Right lobe of liver (tissue), 4 donors: ENCODE measurements at regions not wholly inside any gene's neighbourhood (a gene's known extent, or its start where the extent isn't known, plus 50 kb on each side); places are given as distances from the start of the nearest gene placed in this dataset.
"Not testable (repeated sequence)": the region's sequence is repeated elsewhere in the genome, so short reads cannot be mapped to it uniquely, and the experiment has no call there.

Experiments used
- CTCF ChIP-seq, 4 donors: fragments of 200-600 bp in 3 of 4; fragments of 450-650 bp in 1 of 4; IDR thresholded peaks; one replicate each; pipeline versions ENCODE4 v1.5.1 to v1.8.0; 2016 to 2022; ENCODE audit warnings: antibody characterized with exemption in 4 of 4, mild to moderate bottlenecking in 2 of 4
- POLR2A ChIP-seq: fragments of 450-650 bp; IDR thresholded peaks from one replicate; pipeline ENCODE4 v1.6.1; 2017; ENCODE audit warnings: antibody characterized with exemption, mild to moderate bottlenecking
- donor health status: DM: no; HTN: no; CAD: no.
- donor health status: DM: no; HTN: no; CAD: no.
- donor health status: DM: no; HTN: yes; CAD: no.

DNA sequence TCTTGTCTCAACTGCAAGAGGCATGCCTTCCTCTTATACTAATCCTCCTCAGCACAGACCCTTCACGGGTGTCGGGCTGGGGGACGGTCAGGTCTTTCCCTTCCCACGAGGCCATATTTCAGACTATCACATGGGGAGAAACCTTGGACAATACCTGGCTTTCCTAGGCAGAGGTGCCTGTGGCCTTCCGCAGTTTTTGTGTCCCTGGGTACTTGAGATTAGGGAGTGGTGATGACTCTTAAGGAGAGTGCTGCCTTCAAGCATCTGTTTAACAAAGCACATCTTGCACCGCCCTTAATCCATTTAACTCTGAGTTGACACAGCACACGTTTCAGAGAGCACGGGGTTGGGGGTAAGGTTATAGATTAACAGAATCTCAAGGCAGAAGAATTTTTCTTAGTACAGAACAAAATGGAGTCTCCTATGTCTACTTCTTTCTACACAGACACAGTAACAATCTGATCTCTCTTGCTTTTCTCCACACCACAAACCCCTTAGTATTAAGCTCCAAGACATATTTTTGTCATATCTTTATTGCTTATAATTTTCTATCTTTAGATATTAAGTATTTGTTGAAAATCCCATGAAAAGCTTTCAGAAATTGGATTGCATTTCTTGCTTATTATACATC lies 72.8 kb upstream of the LPCAT1 start:
- not testable (repeated sequence) for TF ChIP-seq POLR2A; CTCF (IDR thresholded peaks at IDR 0.05)
